Sigmoid colon (tissue), 6 donors: ENCODE measurements at regions not wholly inside any gene's neighbourhood (a gene's known extent, or its start where the extent isn't known, plus 50 kb on each side); places are given as distances from the start of the nearest gene placed in this dataset.

Experiments
- DNase-seq: peaks from one replicate; pipeline ENCODE4 v3.0.0-alpha.2; 2019
- H3K27ac ChIP-seq, 4 donors: fragments of 200-600 bp; sonication (generic); one replicate each; pipeline ENCODE4 v1.5.1; 2016 to 2019; ENCODE audit warnings: mild to moderate bottlenecking in 1 of 4
- H3K27me3 ChIP-seq, 3 donors: fragments of 200-600 bp; sonication (generic); one replicate each; pipeline ENCODE4 v1.5.1; 2019; ENCODE audit warnings: mild to moderate bottlenecking in 1 of 3
- H3K36me3 ChIP-seq, 4 donors: fragments of 200-600 bp; sonication (generic); one replicate each; pipeline ENCODE4 v1.5.1; 2016 to 2019
- H3K4me1 ChIP-seq, 4 donors: fragments of 200-600 bp; sonication (generic); one replicate each; pipeline ENCODE4 v1.5.1; 2017 to 2019
- H3K4me3 ChIP-seq, 4 donors: fragments of 200-600 bp; sonication (generic); one replicate each; pipeline ENCODE4 v1.5.1; 2017 to 2019; ENCODE audit warnings: mild to moderate bottlenecking in 2 of 4, moderate library complexity in 1 of 4
- H3K9me3 ChIP-seq, 4 donors: fragments of 200-600 bp in 3 of 4; sonication (generic) in 3 of 4; one replicate each; pipeline versions ENCODE4 v1.5.1 to v1.6.1; 2013 to 2019
- CTCF ChIP-seq, 4 experiments: fragments of 450-650 bp in 3 of 4; fragments of 200-600 bp in 1 of 4; IDR thresholded peaks; one replicate each; pipeline ENCODE4 v1.5.1; 2016 to 2019; ENCODE audit warnings: antibody characterized with exemption in 4 of 4, mild to moderate bottlenecking in 3 of 4, moderate library complexity in 2 of 4
- EP300 ChIP-seq, 4 donors: sonication (generic); formaldehyde crosslinking; IDR thresholded peaks; one replicate each; pipeline ENCODE4 v1.6.1; 2017; ENCODE audit warnings: antibody characterized with exemption in 4 of 4
- POLR2A ChIP-seq, 2 donors: fragments of 450-650 bp; IDR thresholded peaks; one replicate each; pipeline ENCODE4 v1.6.1; 2016; ENCODE audit warnings: antibody characterized with exemption in 2 of 2, mild to moderate bottlenecking in 2 of 2, moderate library complexity in 2 of 2
- POLR2AphosphoS5 ChIP-seq, 4 donors: sonication (generic); formaldehyde crosslinking; IDR thresholded peaks; one replicate each; pipeline ENCODE4 v1.6.1; 2017; ENCODE audit warnings: antibody characterized with exemption in 4 of 4
- WGBS, 2 donors: extraction: QIAGEN DNeasy Blood & Tissue Kit; methylation state at CpG; one replicate each; pipeline ENCODE4 v1.1.7; 2013; 5-methylcytosine and 5-hydroxymethylcytosine counted together
- intact Hi-C: fragments of 100-400 bp; cut with DNase I; formaldehyde crosslinking; loops from one replicate; pipeline ENCODE4 v1.15.1; 2023
- donor health status: healthy with polysubstance abuse.
- donor health status: healthy.

GRCh38 chr13:64531400-64531799, 2698.7 kb downstream of the PCDH9 start:
- Histone ChIP-seq H3K4me3 (no peak overlapping the region), H3K4me1 (no peaks in the 10 kb centered on the region), H3K27me3 (no peaks in the 10 kb centered on the region), H3K36me3 (no peaks in the 10 kb centered on the region), H3K9me3 (no peaks in the 10 kb centered on the region), H3K27ac (no peak overlapping the region)
- DNase-seq, result no peak
- TF ChIP-seq POLR2A (IDR thresholded peaks at IDR 0.05) (no peak), EP300 (IDR thresholded peaks at IDR 0.05) (no peak), CTCF (IDR thresholded peaks at IDR 0.05) (no peak), POLR2AphosphoS5 (IDR thresholded peaks at IDR 0.05) (no peak)
- intact Hi-C loops, result no loop called here
- WGBS, 2 donors, result 72 to 90% methylated on average over 4 of the region's 4 CpGs

GRCh38 chr13:64529874-64530485, 2700.2 kb downstream of the PCDH9 start:
- no peaks in the 10 kb centered on the region for H3K4me1 ChIP-seq
- intact Hi-C loops, result no loop called here
- no peak for DNase-seq
- H3K9me3 ChIP-seq, result no peaks in the 10 kb centered on the region
- H3K4me3 ChIP-seq, result no peak overlapping the region
- TF ChIP-seq POLR2A (IDR thresholded peaks at IDR 0.05) (no peak), CTCF (IDR thresholded peaks at IDR 0.05) (no peak), EP300 (IDR thresholded peaks at IDR 0.05) (no peak), POLR2AphosphoS5 (IDR thresholded peaks at IDR 0.05) (no peak)
- WGBS, 2 donors, result 67 to 82% methylated on average over 2 of the region's 2 CpGs
- no peaks in the 10 kb centered on the region for H3K36me3 ChIP-seq
- H3K27ac ChIP-seq, result no peak overlapping the region
- H3K27me3 ChIP-seq, result no peaks in the 10 kb centered on the region

DNA sequence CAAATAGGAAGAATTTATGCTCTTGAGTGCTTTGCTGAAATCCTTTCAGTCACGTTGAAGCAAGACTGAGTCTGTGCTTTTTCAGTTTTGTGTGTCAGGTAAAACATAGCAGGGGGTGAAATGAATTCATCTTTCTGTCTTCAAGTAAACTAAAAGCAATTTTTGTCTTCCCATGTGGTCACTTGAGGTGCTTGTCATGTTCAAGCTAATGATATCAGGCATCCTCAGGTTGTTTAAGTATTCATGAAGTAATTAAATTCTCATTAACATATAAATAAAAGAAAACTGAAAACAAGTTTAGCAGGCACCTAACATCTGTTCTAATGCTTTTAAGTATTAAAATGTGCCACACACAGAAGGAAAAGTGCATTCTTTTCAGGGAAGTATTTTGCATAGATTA, 2701.3 kb downstream of the PCDH9 start:
- Histone ChIP-seq H3K36me3 (no peaks in the 10 kb centered on the region), H3K27me3 (no peaks in the 10 kb centered on the region), H3K9me3 (no peaks in the 10 kb centered on the region), H3K27ac (no peak overlapping the region), H3K4me3 (no peak overlapping the region), H3K4me1 (no peaks in the 10 kb centered on the region)
- TF ChIP-seq EP300 (IDR thresholded peaks at IDR 0.05) (no peak), POLR2A (IDR thresholded peaks at IDR 0.05) (no peak), POLR2AphosphoS5 (IDR thresholded peaks at IDR 0.05) (no peak), CTCF (IDR thresholded peaks at IDR 0.05) (no peak)
- DNase-seq, result no peak
- intact Hi-C loops, result no loop called here
- 43 to 55% methylated on average over 1 of the region's 1 CpG for WGBS, 2 donors

GRCh38 chr13:64527561-64527960, 2702.6 kb downstream of the PCDH9 start:
- Histone ChIP-seq H3K9me3 (peaks cover 0 to under 1% (median 0%) of the 10 kb centered on the region in 4 donors), H3K4me3 (no peak overlapping the region), H3K27me3 (no peaks in the 10 kb centered on the region), H3K4me1 (no peaks in the 10 kb centered on the region), H3K27ac (no peak overlapping the region), H3K36me3 (no peaks in the 10 kb centered on the region)
- intact Hi-C loops, result no loop called here
- WGBS, 2 donors, result 74 to 86% methylated on average over 2 of the region's 2 CpGs
- TF ChIP-seq POLR2A (IDR thresholded peaks at IDR 0.05) (no peak), POLR2AphosphoS5 (IDR thresholded peaks at IDR 0.05) (no peak), CTCF (IDR thresholded peaks at IDR 0.05) (no peak), EP300 (IDR thresholded peaks at IDR 0.05) (no peak)
- no peak for DNase-seq

GRCh38 chr13:64525687-64526086, 2704.4 kb downstream of the PCDH9 start:
- Histone ChIP-seq H3K4me1 (no peaks in the 10 kb centered on the region), H3K36me3 (no peaks in the 10 kb centered on the region), H3K27me3 (no peaks in the 10 kb centered on the region), H3K9me3 (peaks cover 0 to 4% (median 0%) of the 10 kb centered on the region in 4 donors), H3K4me3 (no peak overlapping the region), H3K27ac (no peak overlapping the region)
- 91 to 95% methylated on average over 15 of the region's 15 CpGs for WGBS, 2 donors
- TF ChIP-seq POLR2AphosphoS5 (IDR thresholded peaks at IDR 0.05) (no peak), POLR2A (IDR thresholded peaks at IDR 0.05) (no peak), CTCF (IDR thresholded peaks at IDR 0.05) (no peak), EP300 (IDR thresholded peaks at IDR 0.05) (no peak)
- no peak for DNase-seq
- intact Hi-C loops, result no loop called here
